HG02588 (cell line): ENCODE measurements at regions not wholly inside any gene's neighbourhood (a gene's known extent, or its start where the extent isn't known, plus 50 kb on each side); places are given as distances from the start of the nearest gene placed in this dataset.
"Not testable (repeated sequence)": the region's sequence is repeated elsewhere in the genome, so short reads cannot be mapped to it uniquely, and the experiment has no call there.

ENCODE experiments used
- ATAC-seq: cut with Tn5 transposase; IDR thresholded peaks from one replicate; pipeline ENCODE4 v1.9.1; 2021; ENCODE audit warnings: mild to moderate bottlenecking, moderate library complexity; ENCODE audit not compliant: unreplicated experiment

GRCh38 chr2:878245-878930 lies 72.3 kb upstream of the SNTG2 start:
- no peak for ATAC-seq

- ATAC-seq, result no peak
Observed at GRCh38 chr2:877747-878146, 72.9 kb upstream of the SNTG2 start.

GRCh38 chr2:875687-876615 lies 74.7 kb upstream of the SNTG2 start:
- ATAC-seq, result no peak

- no peak for ATAC-seq
Observed at GRCh38 chr2:873651-874580, 76.7 kb upstream of the SNTG2 start.

- ATAC-seq, result no peak
Observed at GRCh38 chr2:873027-873426, 77.6 kb upstream of the SNTG2 start.

- ATAC-seq, result no peak
Observed at GRCh38 chr2:871926-872680, 78.5 kb upstream of the SNTG2 start.

GRCh38 chr2:871175-871727 lies 79.4 kb upstream of the SNTG2 start:
- no peak for ATAC-seq

- ATAC-seq, result no peak
Observed at GRCh38 chr2:870426-870825, 80.2 kb upstream of the SNTG2 start.

GRCh38 chr2:869894-870293 lies 80.8 kb upstream of the SNTG2 start:
- ATAC-seq, result no peak

GRCh38 chr2:869357-869871 lies 81.2 kb upstream of the SNTG2 start:
- no peak for ATAC-seq

GRCh38 chr2:868857-869256 lies 81.8 kb upstream of the SNTG2 start:
- not testable (repeated sequence) for ATAC-seq

GRCh38 chr2:867296-867695 lies 83.4 kb upstream of the SNTG2 start:
- ATAC-seq, result no peak

GRCh38 chr2:866887-867286 lies 83.8 kb upstream of the SNTG2 start:
- ATAC-seq, result no peak

- no peak for ATAC-seq
Observed at GRCh38 chr2:866009-866680, 84.5 kb upstream of the SNTG2 start.

GRCh38 chr2:864501-865106 lies 86.0 kb upstream of the SNTG2 start:
- no peak for ATAC-seq

- ATAC-seq, result no peak
Observed at GRCh38 chr2:863732-864450, 86.8 kb upstream of the SNTG2 start.

- no peak for ATAC-seq
Observed at GRCh38 chr2:862731-863466, 87.8 kb upstream of the SNTG2 start.

- no peak for ATAC-seq
Observed at GRCh38 chr2:862355-862687, 88.3 kb upstream of the SNTG2 start.
